ENCODE measurements at regions not wholly inside any gene's neighbourhood (a gene's known extent, or its start where the extent isn't known, plus 50 kb on each side); places are given as distances from the start of the nearest gene placed in this dataset.
"Not testable (repeated sequence)": the region's sequence is repeated elsewhere in the genome, so short reads cannot be mapped to it uniquely, and the experiment has no call there.

DNA sequence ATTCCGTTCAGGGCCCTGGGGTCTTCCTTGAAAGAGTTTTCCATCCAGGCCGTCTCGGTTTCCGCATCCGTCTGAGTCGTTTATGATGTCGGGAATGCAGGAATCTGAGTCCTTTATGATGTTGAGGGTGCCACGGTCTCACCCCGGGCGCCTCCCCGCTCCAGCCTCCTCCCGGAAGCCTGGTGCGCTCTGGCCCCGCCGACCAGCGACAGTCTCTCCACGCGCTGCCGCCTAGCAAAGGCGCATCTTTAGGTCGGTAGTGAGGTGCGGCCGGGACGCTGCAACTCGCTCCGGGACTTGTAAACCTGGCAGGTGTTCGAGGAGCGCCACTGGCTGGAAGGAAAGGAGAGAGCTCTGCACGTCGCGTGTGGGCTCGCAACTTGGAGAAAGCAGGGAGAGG lies 132.6 kb downstream of the FAM72C start:
- TF ChIP-seq, protein P1, sequence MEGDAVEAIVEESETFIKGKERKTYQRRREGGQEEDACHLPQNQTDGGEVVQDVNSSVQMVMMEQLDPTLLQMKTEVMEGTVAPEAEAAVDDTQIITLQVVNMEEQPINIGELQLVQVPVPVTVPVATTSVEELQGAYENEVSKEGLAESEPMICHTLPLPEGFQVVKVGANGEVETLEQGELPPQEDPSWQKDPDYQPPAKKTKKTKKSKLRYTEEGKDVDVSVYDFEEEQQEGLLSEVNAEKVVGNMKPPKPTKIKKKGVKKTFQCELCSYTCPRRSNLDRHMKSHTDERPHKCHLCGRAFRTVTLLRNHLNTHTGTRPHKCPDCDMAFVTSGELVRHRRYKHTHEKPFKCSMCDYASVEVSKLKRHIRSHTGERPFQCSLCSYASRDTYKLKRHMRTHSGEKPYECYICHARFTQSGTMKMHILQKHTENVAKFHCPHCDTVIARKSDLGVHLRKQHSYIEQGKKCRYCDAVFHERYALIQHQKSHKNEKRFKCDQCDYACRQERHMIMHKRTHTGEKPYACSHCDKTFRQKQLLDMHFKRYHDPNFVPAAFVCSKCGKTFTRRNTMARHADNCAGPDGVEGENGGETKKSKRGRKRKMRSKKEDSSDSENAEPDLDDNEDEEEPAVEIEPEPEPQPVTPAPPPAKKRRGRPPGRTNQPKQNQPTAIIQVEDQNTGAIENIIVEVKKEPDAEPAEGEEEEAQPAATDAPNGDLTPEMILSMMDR (IDR thresholded peaks at IDR 0.05; ENCODE audit: low read length), result not testable (repeated sequence)
- TF ChIP-seq EZH2 (IDR thresholded peaks at IDR 0.05; ENCODE audit: borderline replicate concordance, low read length), result not testable (repeated sequence)

Measured in OCI-LY1 (cell line).